HEK293 (cell line): ENCODE measurements at regions not wholly inside any gene's neighbourhood (a gene's known extent, or its start where the extent isn't known, plus 50 kb on each side); places are given as distances from the start of the nearest gene placed in this dataset.

Experiments
- CTCF ChIA-PET: fragments of 350-600 bp; formaldehyde crosslinking; extraction: SDS; loops from one replicate; lab custom pipeline; 2021; ENCODE audit warnings: antibody characterized with exemption; lab: Yijun Ruan, JAX
- POLR2A ChIA-PET: fragments of 300-600 bp; formaldehyde crosslinking; extraction: SDS; loops from one replicate; lab custom pipeline; 2020; ENCODE audit warnings: antibody characterized with exemption, inconsistent platforms; lab: Yijun Ruan, JAX
- H3K27ac ChIP-seq: fragments of 200-500 bp; sonication (Bioruptor generic); 2 replicates; pipeline ENCODE4 v1.5.1; 2014; ENCODE audit warnings: low read depth, low read length, control low read depth, inconsistent platforms; ENCODE audit errors: extremely low read depth
- H3K36me3 ChIP-seq, 2 experiments: fragments of 200-500 bp in 1 of 2; sonication (Bioruptor generic) in 1 of 2; 1 replicate in 1 of 2; 2 replicates in 1 of 2; pipeline ENCODE4 v1.5.1; 2014 to 2017; ENCODE audit warnings: inconsistent platforms in 2 of 2, low read length in 2 of 2; ENCODE audit not compliant: control insufficient read depth in 2 of 2, insufficient read depth in 1 of 2
- H3K4me1 ChIP-seq: fragments of 200-500 bp; sonication (Bioruptor generic); 2 replicates; pipeline ENCODE4 v1.5.1; 2014; ENCODE audit warnings: mild to moderate bottlenecking, low read length, inconsistent platforms; ENCODE audit not compliant: control insufficient read depth, insufficient read depth
- H3K4me3 ChIP-seq: 2 replicates; pipeline ENCODE4 v1.5.1; 2011; ENCODE audit warnings: low read depth, mild to moderate bottlenecking, control low read depth, low read length, moderate library complexity
- H3K9me3 ChIP-seq: fragments of 200-500 bp; sonication (Bioruptor generic); 2 replicates; pipeline ENCODE4 v1.5.1; 2014; ENCODE audit warnings: low read depth, low read length, inconsistent platforms; ENCODE audit not compliant: control insufficient read depth, insufficient read depth
- BCL11A ChIP-seq: fragments of 450-650 bp; formaldehyde crosslinking; IDR thresholded peaks from 2 replicates; pipeline ENCODE4 v1.5.1; 2016; ENCODE audit warnings: low read depth, missing biosample characterization, missing genetic modification characterization
- KLF10 ChIP-seq: fragments of 450-650 bp; IDR thresholded peaks from 2 replicates; pipeline ENCODE4 v1.5.1; 2018; ENCODE audit warnings: missing biosample characterization, mild to moderate bottlenecking, missing genetic modification characterization
- TCF7L2 ChIP-seq: IDR thresholded peaks from 2 replicates; pipeline ENCODE4 v1.6.1; 2011; ENCODE audit warnings: low read depth, mild to moderate bottlenecking, inconsistent platforms, low read length, moderate library complexity, borderline replicate concordance
- ZBTB8A ChIP-seq: fragments of 450-650 bp; formaldehyde crosslinking; IDR thresholded peaks from 2 replicates; pipeline ENCODE4 v1.5.1; 2016; ENCODE audit warnings: missing biosample characterization, missing genetic modification characterization
- ZNF114 ChIP-seq: fragments of 450-650 bp; formaldehyde crosslinking; IDR thresholded peaks from 2 replicates; pipeline ENCODE4 v1.5.0; 2017; ENCODE audit warnings: missing biosample characterization, missing genetic modification characterization
- ZNF354C ChIP-seq: fragments of 450-650 bp; formaldehyde crosslinking; IDR thresholded peaks from 2 replicates; pipeline ENCODE4 v1.5.1; 2016; ENCODE audit warnings: missing biosample characterization, missing genetic modification characterization, low read depth, borderline replicate concordance
- ZNF423 ChIP-seq: fragments of 450-650 bp; formaldehyde crosslinking; IDR thresholded peaks from 2 replicates; pipeline ENCODE4 v1.5.1; 2016; ENCODE audit warnings: missing biosample characterization, missing genetic modification characterization
- ZNF585B ChIP-seq: fragments of 450-650 bp; formaldehyde crosslinking; IDR thresholded peaks from 2 replicates; pipeline ENCODE4 v1.5.1; 2016; ENCODE audit warnings: missing biosample characterization, missing genetic modification characterization
- ZNF654 ChIP-seq: fragments of 450-650 bp; formaldehyde crosslinking; IDR thresholded peaks from 2 replicates; pipeline ENCODE4 v1.5.1; 2016; ENCODE audit warnings: low read depth, missing biosample characterization, missing genetic modification characterization
- ZNF660 ChIP-seq: fragments of 450-650 bp; IDR thresholded peaks from 2 replicates; pipeline ENCODE4 v1.5.1; 2018; ENCODE audit warnings: missing biosample characterization, mild to moderate bottlenecking, missing genetic modification characterization
- ZNF843 ChIP-seq: fragments of 450-650 bp; formaldehyde crosslinking; IDR thresholded peaks from 2 replicates; pipeline ENCODE4 v1.5.1; 2016; ENCODE audit warnings: missing biosample characterization, missing genetic modification characterization
- TF ChIP-seq, protein P1 (sequence below): fragments of 450-650 bp; formaldehyde crosslinking; IDR thresholded peaks from 2 replicates; pipeline ENCODE4 v1.5.1; 2016; ENCODE audit warnings: missing biosample characterization, missing genetic modification characterization, low read depth
- TF ChIP-seq, protein P2 (sequence below): fragments of 450-650 bp; formaldehyde crosslinking; IDR thresholded peaks from 2 replicates; pipeline ENCODE4 v1.5.1; 2016; ENCODE audit warnings: missing biosample characterization, missing genetic modification characterization
- TF ChIP-seq, protein P3 (sequence below): fragments of 450-650 bp; formaldehyde crosslinking; IDR thresholded peaks from 2 replicates; pipeline ENCODE4 v1.5.1; 2016; ENCODE audit warnings: missing biosample characterization, missing genetic modification characterization
- TF ChIP-seq, protein P4 (sequence below): fragments of 450-650 bp; formaldehyde crosslinking; IDR thresholded peaks from 2 replicates; pipeline ENCODE4 v1.5.1; 2017; ENCODE audit warnings: missing biosample characterization, missing genetic modification characterization
- TF ChIP-seq, protein P5 (sequence below): IDR thresholded peaks from 2 replicates; pipeline ENCODE4 v1.6.1; 2011; ENCODE audit warnings: mild to moderate bottlenecking, low read depth, low read length, borderline replicate concordance
- TF ChIP-seq, protein P6 (sequence below): fragments of 450-650 bp; formaldehyde crosslinking; IDR thresholded peaks from 2 replicates; pipeline ENCODE4 v1.5.1; 2017; ENCODE audit warnings: missing biosample characterization, mild to moderate bottlenecking, missing genetic modification characterization, moderate library complexity
- TF ChIP-seq, protein P7 (sequence below): fragments of 450-650 bp; formaldehyde crosslinking; IDR thresholded peaks from 2 replicates; pipeline ENCODE4 v1.5.1; 2016; ENCODE audit warnings: missing biosample characterization, missing genetic modification characterization

DNA sequence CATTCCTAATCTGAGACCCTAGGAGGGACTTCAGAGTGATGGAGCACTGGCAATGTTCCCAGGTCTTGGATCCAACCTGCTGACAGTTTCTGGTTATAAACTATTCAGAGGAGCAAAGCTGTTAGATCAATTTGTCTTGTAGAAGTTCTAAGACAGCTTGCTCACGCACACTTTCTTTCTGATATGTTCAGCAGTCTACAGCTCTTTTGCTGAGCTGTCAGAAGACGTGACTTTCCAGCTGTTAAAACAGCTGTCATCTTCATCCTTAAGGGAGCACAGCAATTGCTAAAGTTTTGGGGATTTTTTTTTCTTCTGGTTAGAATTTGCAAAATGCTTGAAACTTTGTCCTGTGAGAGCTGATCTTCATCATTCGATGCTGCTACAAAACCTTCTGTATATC is 823.1 kb downstream of the SORCS1 start:
- no peak for TF ChIP-seq ZNF114 (tag by site-specific recombination)
- no peak for TF ChIP-seq ZNF354C (tag by site-specific recombination)
- no peak for TF ChIP-seq ZNF423 (tag by site-specific recombination)
- TF ChIP-seq, protein P1, sequence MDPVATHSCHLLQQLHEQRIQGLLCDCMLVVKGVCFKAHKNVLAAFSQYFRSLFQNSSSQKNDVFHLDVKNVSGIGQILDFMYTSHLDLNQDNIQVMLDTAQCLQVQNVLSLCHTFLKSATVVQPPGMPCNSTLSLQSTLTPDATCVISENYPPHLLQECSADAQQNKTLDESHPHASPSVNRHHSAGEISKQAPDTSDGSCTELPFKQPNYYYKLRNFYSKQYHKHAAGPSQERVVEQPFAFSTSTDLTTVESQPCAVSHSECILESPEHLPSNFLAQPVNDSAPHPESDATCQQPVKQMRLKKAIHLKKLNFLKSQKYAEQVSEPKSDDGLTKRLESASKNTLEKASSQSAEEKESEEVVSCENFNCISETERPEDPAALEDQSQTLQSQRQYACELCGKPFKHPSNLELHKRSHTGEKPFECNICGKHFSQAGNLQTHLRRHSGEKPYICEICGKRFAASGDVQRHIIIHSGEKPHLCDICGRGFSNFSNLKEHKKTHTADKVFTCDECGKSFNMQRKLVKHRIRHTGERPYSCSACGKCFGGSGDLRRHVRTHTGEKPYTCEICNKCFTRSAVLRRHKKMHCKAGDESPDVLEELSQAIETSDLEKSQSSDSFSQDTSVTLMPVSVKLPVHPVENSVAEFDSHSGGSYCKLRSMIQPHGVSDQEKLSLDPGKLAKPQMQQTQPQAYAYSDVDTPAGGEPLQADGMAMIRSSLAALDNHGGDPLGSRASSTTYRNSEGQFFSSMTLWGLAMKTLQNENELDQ (tag by site-specific recombination) = no peak
- ChIA-PET POLR2A (no interaction called here), CTCF (no interaction called here)
- Histone ChIP-seq H3K36me3 (no peaks in the 10 kb centered on the region), H3K4me1 (no peaks in the 10 kb centered on the region), H3K4me3 (no peak overlapping the region), H3K9me3 (no peaks in the 10 kb centered on the region), H3K27ac (no peak overlapping the region)

DNA sequence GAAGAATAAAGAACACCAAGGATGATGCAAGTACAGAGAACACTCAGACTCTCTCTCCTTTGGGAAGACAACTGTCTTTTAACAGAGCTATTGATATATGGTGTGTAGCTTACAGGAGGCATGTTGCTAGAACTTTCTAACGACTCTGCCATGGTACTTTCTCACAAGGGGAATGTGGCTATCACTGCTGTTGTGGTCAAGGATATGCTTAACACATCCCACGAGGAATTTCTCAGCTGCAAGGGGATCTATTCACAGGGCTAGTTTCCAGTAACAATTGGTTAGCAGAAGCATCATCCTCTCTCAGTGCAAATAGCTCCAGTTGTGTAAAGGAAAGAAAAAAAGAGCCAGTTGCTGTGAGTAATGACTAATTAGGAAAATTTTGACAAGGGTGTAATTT is 826.0 kb downstream of the SORCS1 start:
- POLR2A ChIA-PET = no interaction called here
- TF ChIP-seq ZNF354C (tag by site-specific recombination) = no peak
- no peak for TF ChIP-seq TCF7L2
- TF ChIP-seq, protein P2, sequence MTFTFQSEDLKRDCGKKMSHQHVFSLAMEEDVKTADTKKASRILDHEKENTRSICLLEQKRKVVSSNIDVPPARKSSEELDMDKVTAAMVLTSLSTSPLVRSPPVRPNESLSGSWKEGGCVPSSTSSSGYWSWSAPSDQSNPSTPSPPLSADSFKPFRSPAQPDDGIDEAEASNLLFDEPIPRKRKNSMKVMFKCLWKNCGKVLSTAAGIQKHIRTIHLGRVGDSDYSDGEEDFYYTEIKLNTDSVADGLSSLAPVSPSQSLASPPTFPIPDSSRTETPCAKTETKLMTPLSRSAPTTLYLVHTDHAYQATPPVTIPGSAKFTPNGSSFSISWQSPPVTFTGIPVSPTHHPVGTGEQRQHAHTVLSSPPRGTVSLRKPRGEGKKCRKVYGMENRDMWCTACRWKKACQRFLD (tag by site-specific recombination) = no peak
- TF ChIP-seq BCL11A (tag by site-specific recombination) = no peak
- TF ChIP-seq, protein P3, sequence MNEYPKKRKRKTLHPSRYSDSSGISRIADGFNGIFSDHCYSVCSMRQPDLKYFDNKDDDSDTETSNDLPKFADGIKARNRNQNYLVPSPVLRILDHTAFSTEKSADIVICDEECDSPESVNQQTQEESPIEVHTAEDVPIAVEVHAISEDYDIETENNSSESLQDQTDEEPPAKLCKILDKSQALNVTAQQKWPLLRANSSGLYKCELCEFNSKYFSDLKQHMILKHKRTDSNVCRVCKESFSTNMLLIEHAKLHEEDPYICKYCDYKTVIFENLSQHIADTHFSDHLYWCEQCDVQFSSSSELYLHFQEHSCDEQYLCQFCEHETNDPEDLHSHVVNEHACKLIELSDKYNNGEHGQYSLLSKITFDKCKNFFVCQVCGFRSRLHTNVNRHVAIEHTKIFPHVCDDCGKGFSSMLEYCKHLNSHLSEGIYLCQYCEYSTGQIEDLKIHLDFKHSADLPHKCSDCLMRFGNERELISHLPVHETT (tag by site-specific recombination) = no peak
- TF ChIP-seq KLF10 (tag by site-specific recombination) = no peak
- TF ChIP-seq ZNF654 (tag by site-specific recombination) = no peak
- no peak for TF ChIP-seq ZNF660 (tag by site-specific recombination)
- TF ChIP-seq ZBTB8A (tag by site-specific recombination) = no peak
- TF ChIP-seq, protein P4, sequence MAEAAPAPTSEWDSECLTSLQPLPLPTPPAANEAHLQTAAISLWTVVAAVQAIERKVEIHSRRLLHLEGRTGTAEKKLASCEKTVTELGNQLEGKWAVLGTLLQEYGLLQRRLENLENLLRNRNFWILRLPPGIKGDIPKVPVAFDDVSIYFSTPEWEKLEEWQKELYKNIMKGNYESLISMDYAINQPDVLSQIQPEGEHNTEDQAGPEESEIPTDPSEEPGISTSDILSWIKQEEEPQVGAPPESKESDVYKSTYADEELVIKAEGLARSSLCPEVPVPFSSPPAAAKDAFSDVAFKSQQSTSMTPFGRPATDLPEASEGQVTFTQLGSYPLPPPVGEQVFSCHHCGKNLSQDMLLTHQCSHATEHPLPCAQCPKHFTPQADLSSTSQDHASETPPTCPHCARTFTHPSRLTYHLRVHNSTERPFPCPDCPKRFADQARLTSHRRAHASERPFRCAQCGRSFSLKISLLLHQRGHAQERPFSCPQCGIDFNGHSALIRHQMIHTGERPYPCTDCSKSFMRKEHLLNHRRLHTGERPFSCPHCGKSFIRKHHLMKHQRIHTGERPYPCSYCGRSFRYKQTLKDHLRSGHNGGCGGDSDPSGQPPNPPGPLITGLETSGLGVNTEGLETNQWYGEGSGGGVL (tag by site-specific recombination) = no peak
- TF ChIP-seq, protein P5, sequence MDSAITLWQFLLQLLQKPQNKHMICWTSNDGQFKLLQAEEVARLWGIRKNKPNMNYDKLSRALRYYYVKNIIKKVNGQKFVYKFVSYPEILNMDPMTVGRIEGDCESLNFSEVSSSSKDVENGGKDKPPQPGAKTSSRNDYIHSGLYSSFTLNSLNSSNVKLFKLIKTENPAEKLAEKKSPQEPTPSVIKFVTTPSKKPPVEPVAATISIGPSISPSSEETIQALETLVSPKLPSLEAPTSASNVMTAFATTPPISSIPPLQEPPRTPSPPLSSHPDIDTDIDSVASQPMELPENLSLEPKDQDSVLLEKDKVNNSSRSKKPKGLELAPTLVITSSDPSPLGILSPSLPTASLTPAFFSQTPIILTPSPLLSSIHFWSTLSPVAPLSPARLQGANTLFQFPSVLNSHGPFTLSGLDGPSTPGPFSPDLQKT = no peak
- TF ChIP-seq, protein P6, sequence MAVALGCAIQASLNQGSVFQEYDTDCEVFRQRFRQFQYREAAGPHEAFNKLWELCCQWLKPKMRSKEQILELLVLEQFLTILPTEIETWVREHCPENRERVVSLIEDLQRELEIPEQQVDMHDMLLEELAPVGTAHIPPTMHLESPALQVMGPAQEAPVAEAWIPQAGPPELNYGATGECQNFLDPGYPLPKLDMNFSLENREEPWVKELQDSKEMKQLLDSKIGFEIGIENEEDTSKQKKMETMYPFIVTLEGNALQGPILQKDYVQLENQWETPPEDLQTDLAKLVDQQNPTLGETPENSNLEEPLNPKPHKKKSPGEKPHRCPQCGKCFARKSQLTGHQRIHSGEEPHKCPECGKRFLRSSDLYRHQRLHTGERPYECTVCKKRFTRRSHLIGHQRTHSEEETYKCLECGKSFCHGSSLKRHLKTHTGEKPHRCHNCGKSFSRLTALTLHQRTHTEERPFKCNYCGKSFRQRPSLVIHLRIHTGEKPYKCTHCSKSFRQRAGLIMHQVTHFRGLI (tag by site-specific recombination) = no peak
- TF ChIP-seq ZNF843 (tag by site-specific recombination) = no peak
- TF ChIP-seq ZNF585B = no peak
- TF ChIP-seq, protein P7, sequence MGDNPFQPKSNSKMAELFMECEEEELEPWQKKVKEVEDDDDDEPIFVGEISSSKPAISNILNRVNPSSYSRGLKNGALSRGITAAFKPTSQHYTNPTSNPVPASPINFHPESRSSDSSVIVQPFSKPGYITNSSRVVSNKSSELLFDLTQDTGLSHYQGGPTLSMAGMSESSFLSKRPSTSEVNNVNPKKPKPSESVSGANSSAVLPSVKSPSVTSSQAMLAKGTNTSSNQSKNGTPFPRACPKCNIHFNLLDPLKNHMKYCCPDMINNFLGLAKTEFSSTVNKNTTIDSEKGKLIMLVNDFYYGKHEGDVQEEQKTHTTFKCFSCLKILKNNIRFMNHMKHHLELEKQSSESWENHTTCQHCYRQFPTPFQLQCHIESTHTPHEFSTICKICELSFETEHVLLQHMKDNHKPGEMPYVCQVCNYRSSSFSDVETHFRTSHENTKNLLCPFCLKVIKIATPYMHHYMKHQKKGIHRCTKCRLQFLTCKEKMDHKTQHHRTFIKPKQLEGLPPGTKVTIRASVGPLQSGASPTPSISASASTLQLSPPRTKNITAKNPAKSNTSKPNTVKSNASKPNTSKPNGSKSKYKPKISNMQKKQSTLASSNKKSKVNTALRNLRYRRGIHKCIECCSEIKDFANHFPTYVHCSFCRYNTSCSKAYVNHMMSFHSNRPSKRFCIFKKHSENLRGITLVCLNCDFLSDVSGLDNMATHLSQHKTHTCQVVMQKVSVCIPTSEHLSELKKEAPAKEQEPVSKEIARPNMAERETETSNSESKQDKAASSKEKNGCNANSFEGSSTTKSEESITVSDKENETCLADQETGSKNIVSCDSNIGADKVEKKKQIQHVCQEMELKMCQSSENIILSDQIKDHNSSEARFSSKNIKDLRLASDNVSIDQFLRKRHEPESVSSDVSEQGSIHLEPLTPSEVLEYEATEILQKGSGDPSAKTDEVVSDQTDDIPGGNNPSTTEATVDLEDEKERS (tag by site-specific recombination) = no peak
- Histone ChIP-seq H3K4me3 (no peak overlapping the region), H3K27ac (no peak overlapping the region), H3K36me3 (no peaks in the 10 kb centered on the region), H3K4me1 (no peaks in the 10 kb centered on the region), H3K9me3 (no peaks in the 10 kb centered on the region)
- CTCF ChIA-PET = interaction anchor here (0.6 to 0.7 kb wide), 2 partner anchors 17 to 199 kb away, joined by 5 to 6 read pairs; no protein-coding TSS in a partner anchor
